Hematopoietic multipotent progenitor cell (in vitro differentiated cells): ENCODE measurements at regions not wholly inside any gene's neighbourhood (a gene's known extent, or its start where the extent isn't known, plus 50 kb on each side); places are given as distances from the start of the nearest gene placed in this dataset.

Experiments used
- DNase-seq, 3 donors: peaks; one replicate each; pipeline ENCODE4 v3.0.0-alpha.2; 2011 to 2015; ENCODE audit warnings: low read depth in 2 of 3, low spot score in 2 of 3

- no peak for DNase-seq
Observed at GRCh38 chr3:178223876-178224275, 312.4 kb upstream of the KCNMB2 start.

- DNase-seq = no peak
Observed at GRCh38 chr3:178226094-178226493, 310.1 kb upstream of the KCNMB2 start.

GRCh38 chr3:178231645-178232044, 304.6 kb upstream of the KCNMB2 start:
- no peak for DNase-seq

GRCh38 chr3:178233371-178234071, 302.7 kb upstream of the KCNMB2 start:
- no peak for DNase-seq

GRCh38 chr3:178236555-178237277, 299.5 kb upstream of the KCNMB2 start:
- no peak for DNase-seq

GRCh38 chr3:178238179-178238578, 298.1 kb upstream of the KCNMB2 start:
- DNase-seq = no peak

- DNase-seq = no peak
Observed at GRCh38 chr3:178244733-178245709, 291.2 kb upstream of the KCNMB2 start.

GRCh38 chr3:178246004-178246403, 290.2 kb upstream of the KCNMB2 start:
- DNase-seq = no peak

GRCh38 chr3:178255315-178255714, 280.9 kb upstream of the KCNMB2 start:
- DNase-seq = no peak

- DNase-seq = no peak
Observed at GRCh38 chr3:178257491-178257890, 278.7 kb upstream of the KCNMB2 start.

GRCh38 chr3:178258121-178258520, 278.1 kb upstream of the KCNMB2 start:
- DNase-seq = no peak

- DNase-seq = no peak
Observed at GRCh38 chr3:178259703-178260102, 276.5 kb upstream of the KCNMB2 start.

- peak in 2 of 3 donors; percentile 6 to 7 for DNase-seq
Observed at GRCh38 chr3:178260887-178261565, 275.2 kb upstream of the KCNMB2 start.

GRCh38 chr3:178263236-178263916, 272.9 kb upstream of the KCNMB2 start:
- peak in 1 of 3 donors; percentile 42 for DNase-seq

GRCh38 chr3:178267158-178267844, 268.9 kb upstream of the KCNMB2 start:
- DNase-seq = no peak

GRCh38 chr3:178270838-178271237, 265.4 kb upstream of the KCNMB2 start:
- no peak for DNase-seq

GRCh38 chr3:178271740-178272387, 264.4 kb upstream of the KCNMB2 start:
- DNase-seq = no peak

GRCh38 chr3:178272841-178273240, 263.4 kb upstream of the KCNMB2 start:
- DNase-seq = no peak

GRCh38 chr3:178274711-178275110, 261.5 kb upstream of the KCNMB2 start:
- DNase-seq = no peak
